H9 (cell line): ENCODE measurements at regions not wholly inside any gene's neighbourhood (a gene's known extent, or its start where the extent isn't known, plus 50 kb on each side); places are given as distances from the start of the nearest gene placed in this dataset.

Experiments used
- DNase-seq: peaks from one replicate; pipeline ENCODE4 v3.0.0-alpha.2; 2017
- H2AFZ ChIP-seq: one replicate; pipeline ENCODE4 v1.6.1; 2013; ENCODE audit warnings: mild to moderate bottlenecking, low read length, control low read depth, moderate library complexity
- H2AK5ac ChIP-seq: 2 replicates; pipeline ENCODE4 v1.6.1; 2013; ENCODE audit warnings: low read length, control low read depth, mixed read lengths; ENCODE audit not compliant: insufficient read length
- H2BK120ac ChIP-seq: one replicate; pipeline ENCODE4 v1.6.1; 2013; ENCODE audit warnings: low read depth, mild to moderate bottlenecking, low read length, control low read depth, inconsistent platforms; ENCODE audit not compliant: poor library complexity, severe bottlenecking
- H2BK12ac ChIP-seq: 2 replicates; pipeline ENCODE4 v1.6.1; 2013; ENCODE audit warnings: low read length, control low read depth, mixed read lengths, low read depth; ENCODE audit not compliant: insufficient read length
- H2BK15ac ChIP-seq: 2 replicates; pipeline ENCODE4 v1.6.1; 2013; ENCODE audit warnings: low read depth, low read length, control low read depth
- H2BK20ac ChIP-seq: one replicate; pipeline ENCODE4 v1.6.1; 2013; ENCODE audit warnings: low read depth, mild to moderate bottlenecking, low read length, control low read depth, inconsistent platforms; ENCODE audit not compliant: poor library complexity, severe bottlenecking
- H2BK5ac ChIP-seq: 2 replicates; pipeline ENCODE4 v1.6.1; 2013; ENCODE audit warnings: low read length, control low read depth, mixed read lengths; ENCODE audit not compliant: insufficient read length
- H3K14ac ChIP-seq: 2 replicates; pipeline ENCODE4 v1.6.1; 2013; ENCODE audit warnings: low read length, control low read depth; ENCODE audit not compliant: insufficient read depth
- H3K18ac ChIP-seq: 2 replicates; pipeline ENCODE4 v1.6.1; 2013; ENCODE audit warnings: low read depth, mild to moderate bottlenecking, mixed read lengths, low read length, control low read depth; ENCODE audit not compliant: insufficient read length
- H3K23ac ChIP-seq: 2 replicates; pipeline ENCODE4 v1.6.1; 2013; ENCODE audit warnings: low read length, control low read depth, mixed read lengths, low read depth; ENCODE audit not compliant: insufficient read length
- H3K23me2 ChIP-seq: 2 replicates; pipeline ENCODE4 v1.6.1; 2013; ENCODE audit warnings: low read depth, mild to moderate bottlenecking, mixed read lengths, low read length, control low read depth; ENCODE audit not compliant: insufficient read length, poor library complexity, severe bottlenecking
- H3K27ac ChIP-seq: 2 replicates; pipeline ENCODE4 v1.5.1; 2013; ENCODE audit warnings: low read length, control low read depth, mixed read lengths, low read depth; ENCODE audit not compliant: insufficient read length
- H3K27me3 ChIP-seq: 2 replicates; pipeline ENCODE4 v1.6.1; 2013; ENCODE audit warnings: low read length, control low read depth, inconsistent platforms; ENCODE audit not compliant: insufficient read depth
- H3K4ac ChIP-seq: 2 replicates; pipeline ENCODE4 v1.6.1; 2013; ENCODE audit warnings: low read depth, mild to moderate bottlenecking, control low read depth, inconsistent platforms, low read length, moderate library complexity
- H3K4me1 ChIP-seq: 2 replicates; pipeline ENCODE4 v1.6.1; 2013; ENCODE audit warnings: low read length, control low read depth, inconsistent platforms; ENCODE audit not compliant: insufficient read depth
- H3K4me2 ChIP-seq: 2 replicates; pipeline ENCODE4 v1.6.1; 2013; ENCODE audit warnings: low read length, control low read depth, mixed read lengths; ENCODE audit not compliant: insufficient read length, insufficient read depth
- H3K56ac ChIP-seq: 2 replicates; pipeline ENCODE4 v1.6.1; 2013; ENCODE audit warnings: low read depth, mild to moderate bottlenecking, mixed read lengths, low read length, control low read depth; ENCODE audit not compliant: insufficient read length
- H3K79me1 ChIP-seq: 2 replicates; pipeline ENCODE4 v1.6.1; 2013; ENCODE audit warnings: low read depth, mild to moderate bottlenecking, moderate library complexity, low read length, control low read depth, inconsistent platforms; ENCODE audit not compliant: insufficient read depth, poor library complexity, severe bottlenecking
- H3K79me2 ChIP-seq: 2 replicates; pipeline ENCODE4 v1.6.1; 2013; ENCODE audit warnings: low read length, control low read depth, inconsistent platforms; ENCODE audit not compliant: insufficient read depth
- H3K9ac ChIP-seq: 2 replicates; pipeline ENCODE4 v1.6.1; 2013; ENCODE audit warnings: low read length, control low read depth, mixed read lengths; ENCODE audit not compliant: insufficient read length; ENCODE audit errors: extremely low read depth
- H3K9me3 ChIP-seq: one replicate; pipeline ENCODE4 v1.6.1; 2013; ENCODE audit warnings: low read depth, low read length, inconsistent platforms; ENCODE audit not compliant: control insufficient read depth
- H3T11ph ChIP-seq: one replicate; pipeline ENCODE4 v1.6.1; 2013; ENCODE audit warnings: mild to moderate bottlenecking, low read length, control low read depth, inconsistent platforms
- H4K20me1 ChIP-seq: one replicate; pipeline ENCODE4 v1.6.1; 2013; ENCODE audit not compliant: control insufficient read depth, insufficient read length, insufficient read depth
- H4K5ac ChIP-seq: 2 replicates; pipeline ENCODE4 v1.6.1; 2013; ENCODE audit warnings: low read depth, mild to moderate bottlenecking, mixed read lengths, low read length, control low read depth; ENCODE audit not compliant: insufficient read length
- H4K8ac ChIP-seq: replicated peaks from 2 replicates; pipeline ENCODE4 v1.6.1; 2013; ENCODE audit warnings: low read length, control low read depth, mixed read lengths, low read depth; ENCODE audit not compliant: insufficient read length
- H4K91ac ChIP-seq: 2 replicates; pipeline ENCODE4 v1.6.1; 2013; ENCODE audit warnings: low read depth, mild to moderate bottlenecking, moderate library complexity, mixed read lengths, low read length, control low read depth; ENCODE audit not compliant: insufficient read length
- H3K27ac Mint-ChIP-seq, 3 experiments: 2 replicates in 2 of 3; 3 replicates in 1 of 3; pipeline ENCODE4 v1.8.0; 2020 to 2021; ENCODE audit warnings: mixed read lengths in 3 of 3, mild to moderate bottlenecking in 1 of 3, moderate library complexity in 1 of 3
- H3K27me3 Mint-ChIP-seq: 2 replicates; pipeline ENCODE4 v1.8.0; 2021; ENCODE audit warnings: low read depth, mild to moderate bottlenecking, moderate library complexity, mixed read lengths
- H3K36me3 Mint-ChIP-seq, 3 experiments: 2 replicates in 2 of 3; 3 replicates in 1 of 3; pipeline ENCODE4 v1.8.0; 2020 to 2021; ENCODE audit warnings: low read depth in 3 of 3, mixed read lengths in 3 of 3; ENCODE audit not compliant: insufficient read depth in 1 of 3
- H3K4me1 Mint-ChIP-seq, 2 experiments: 2 replicates each; pipeline ENCODE4 v1.8.0; 2020; ENCODE audit warnings: mixed read lengths in 2 of 2
- H3K4me3 Mint-ChIP-seq, 2 experiments: 2 replicates in 1 of 2; 3 replicates in 1 of 2; pipeline ENCODE4 v1.8.0; 2020 to 2021; ENCODE audit warnings: mild to moderate bottlenecking in 2 of 2, mixed read lengths in 2 of 2, moderate library complexity in 1 of 2
- H3K9me3 Mint-ChIP-seq, 2 experiments: 2 replicates in 1 of 2; 3 replicates in 1 of 2; pipeline ENCODE4 v1.8.0; 2020; ENCODE audit warnings: mild to moderate bottlenecking in 2 of 2, mixed read lengths in 2 of 2, moderate library complexity in 1 of 2
- WGBS: extraction: QIAGEN DNeasy Blood & Tissue Kit; methylation state at CpG from one replicate; pipeline ENCODE4 v1.1.7; 2013; ENCODE audit warnings: missing lambda C conversion rate, low lambda C conversion rate, mixed read lengths; ENCODE audit not compliant: insufficient read length; ENCODE audit errors: extremely low coverage; 5-methylcytosine and 5-hydroxymethylcytosine counted together
- TF ChIP-seq, protein P1 (sequence below): fragments of 200-600 bp; sonication (generic); conservative IDR thresholded peaks from 3 replicates; pipeline ENCODE4 v1.8.0; 2021; ENCODE audit warnings: antibody characterized with exemption, mild to moderate bottlenecking

DNA sequence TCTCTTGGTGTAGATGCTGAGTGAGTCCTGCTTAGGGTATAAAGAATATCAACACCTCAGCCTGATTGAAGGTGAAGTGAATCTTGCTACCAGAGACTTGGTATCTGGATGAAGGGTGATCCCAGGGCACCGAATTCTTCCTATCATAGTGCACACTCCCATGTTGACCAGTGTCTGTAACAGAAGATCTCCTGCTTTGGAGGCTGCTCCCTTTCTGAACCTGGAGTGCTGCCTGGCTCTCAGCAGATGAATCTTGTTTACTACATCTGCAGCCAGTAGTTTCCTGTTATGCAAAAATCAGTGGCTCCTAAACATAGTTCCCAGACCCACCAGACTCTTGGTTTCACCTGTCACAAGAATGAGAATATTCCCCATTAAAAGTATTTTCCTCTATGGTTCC is 191.7 kb upstream of the GK2 start:
- Histone ChIP-seq H3K79me2 (no peaks in the 10 kb centered on the region), H3K14ac (no peak overlapping the region), H3K9me3 (no peaks in the 10 kb centered on the region), H2BK5ac (no peak overlapping the region), H3T11ph (no peak overlapping the region), H3K9ac (no peak overlapping the region), H3K4me2 (no peak overlapping the region), H4K91ac (no peak overlapping the region), H2AK5ac (no peak overlapping the region), H3K18ac (no peak overlapping the region), H3K4me1 (no peaks in the 10 kb centered on the region), H3K27me3 (no peaks in the 10 kb centered on the region), H3K79me1 (no peaks in the 10 kb centered on the region), H3K23me2 (no peaks in the 10 kb centered on the region), H4K8ac (no peak overlapping the region), H2BK120ac (no peak overlapping the region), H4K20me1 (no peaks in the 10 kb centered on the region), H3K23ac (no peak overlapping the region), H3K27ac (no peak overlapping the region), H2BK12ac (no peak overlapping the region), H2BK20ac (no peak overlapping the region), H2BK15ac (no peak overlapping the region), H4K5ac (no peak overlapping the region), H2AFZ (no peak overlapping the region), H3K4ac (no peak overlapping the region), H3K56ac (no peak overlapping the region)
- H3K4me1 Mint-ChIP-seq: no peaks in the 10 kb centered on the region
- H3K27me3 Mint-ChIP-seq: no peaks in the 10 kb centered on the region
- peaks cover 0 to 2% (median 0%) of the 10 kb centered on the region in 3 experiments; a peak in 3 of 7 replicates for H3K36me3 Mint-ChIP-seq
- DNase-seq: no peak
- H3K27ac Mint-ChIP-seq: 0 out of 7 replicates have a peak overlapping the region, but pooled peaks of 1 of the 3 experiments have one; percentile 27
- peaks cover 0 to 5% of the 10 kb centered on the region in 2 experiments; a peak in 2 of 5 replicates for H3K9me3 Mint-ChIP-seq
- TF ChIP-seq, protein P1, sequence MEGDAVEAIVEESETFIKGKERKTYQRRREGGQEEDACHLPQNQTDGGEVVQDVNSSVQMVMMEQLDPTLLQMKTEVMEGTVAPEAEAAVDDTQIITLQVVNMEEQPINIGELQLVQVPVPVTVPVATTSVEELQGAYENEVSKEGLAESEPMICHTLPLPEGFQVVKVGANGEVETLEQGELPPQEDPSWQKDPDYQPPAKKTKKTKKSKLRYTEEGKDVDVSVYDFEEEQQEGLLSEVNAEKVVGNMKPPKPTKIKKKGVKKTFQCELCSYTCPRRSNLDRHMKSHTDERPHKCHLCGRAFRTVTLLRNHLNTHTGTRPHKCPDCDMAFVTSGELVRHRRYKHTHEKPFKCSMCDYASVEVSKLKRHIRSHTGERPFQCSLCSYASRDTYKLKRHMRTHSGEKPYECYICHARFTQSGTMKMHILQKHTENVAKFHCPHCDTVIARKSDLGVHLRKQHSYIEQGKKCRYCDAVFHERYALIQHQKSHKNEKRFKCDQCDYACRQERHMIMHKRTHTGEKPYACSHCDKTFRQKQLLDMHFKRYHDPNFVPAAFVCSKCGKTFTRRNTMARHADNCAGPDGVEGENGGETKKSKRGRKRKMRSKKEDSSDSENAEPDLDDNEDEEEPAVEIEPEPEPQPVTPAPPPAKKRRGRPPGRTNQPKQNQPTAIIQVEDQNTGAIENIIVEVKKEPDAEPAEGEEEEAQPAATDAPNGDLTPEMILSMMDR: no peak
- no CpG with 5 or more reads among the region's 1 CpG for WGBS
- H3K4me3 Mint-ChIP-seq: no peak overlapping the region
